NT2/D1 (cell line): ENCODE measurements at regions not wholly inside any gene's neighbourhood (a gene's known extent, or its start where the extent isn't known, plus 50 kb on each side); places are given as distances from the start of the nearest gene placed in this dataset.

Source experiments
- SUZ12 ChIP-seq: IDR thresholded peaks from 2 replicates; pipeline ENCODE4 v1.6.1; 2011; ENCODE audit not compliant: insufficient read length, insufficient read depth; ENCODE audit errors: extremely low read depth
- YY1 ChIP-seq: IDR thresholded peaks from 2 replicates; pipeline ENCODE4 v1.6.1; 2011; ENCODE audit not compliant: insufficient read length, insufficient read depth
- ZNF274 ChIP-seq: IDR thresholded peaks from 2 replicates; pipeline ENCODE4 v1.6.1; 2011; ENCODE audit warnings: mild to moderate bottlenecking, low read depth, low read length

- TF ChIP-seq YY1 (no peak), SUZ12 (no peak), ZNF274 (no peak)
Measured at GRCh38 chr3:72318504-72319193, 529.6 kb downstream of the SHQ1 start.
